ENCODE measurements at regions not wholly inside any gene's neighbourhood (a gene's known extent, or its start where the extent isn't known, plus 50 kb on each side); places are given as distances from the start of the nearest gene placed in this dataset.

DNA sequence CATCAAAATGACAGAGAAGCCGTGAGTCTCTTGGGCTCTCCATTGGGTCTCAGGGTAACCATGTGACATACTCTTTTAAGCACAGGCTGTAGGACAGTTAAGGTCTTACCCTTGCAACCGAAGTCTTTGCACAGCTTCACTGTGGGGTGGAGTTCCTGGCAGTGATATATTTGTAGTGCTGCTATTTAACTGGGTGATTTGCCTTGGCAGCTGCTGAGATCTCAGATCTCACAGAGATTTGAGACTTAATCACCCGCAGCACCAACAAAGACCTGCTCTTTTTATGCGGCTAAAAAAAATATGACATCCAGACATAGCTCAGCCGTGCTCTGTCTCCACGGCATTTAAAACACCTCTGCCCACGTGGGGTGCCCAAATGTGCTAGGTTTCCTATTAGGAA lies 63.4 kb upstream of the NPTX2 start:
- no peak for TF ChIP-seq MED1 (CRISPR knock-in tag; IDR thresholded peaks at IDR 0.05)
- TF ChIP-seq SRF (IDR thresholded peaks at IDR 0.05; ENCODE audit: low read depth, low read length), result no peak
- TF ChIP-seq ZKSCAN8 (CRISPR knock-in tag; IDR thresholded peaks at IDR 0.05; ENCODE audit: borderline replicate concordance), result no peak
- no peak for TF ChIP-seq HNF1B (CRISPR knock-in tag; IDR thresholded peaks at IDR 0.05)
- TF ChIP-seq, protein P1, sequence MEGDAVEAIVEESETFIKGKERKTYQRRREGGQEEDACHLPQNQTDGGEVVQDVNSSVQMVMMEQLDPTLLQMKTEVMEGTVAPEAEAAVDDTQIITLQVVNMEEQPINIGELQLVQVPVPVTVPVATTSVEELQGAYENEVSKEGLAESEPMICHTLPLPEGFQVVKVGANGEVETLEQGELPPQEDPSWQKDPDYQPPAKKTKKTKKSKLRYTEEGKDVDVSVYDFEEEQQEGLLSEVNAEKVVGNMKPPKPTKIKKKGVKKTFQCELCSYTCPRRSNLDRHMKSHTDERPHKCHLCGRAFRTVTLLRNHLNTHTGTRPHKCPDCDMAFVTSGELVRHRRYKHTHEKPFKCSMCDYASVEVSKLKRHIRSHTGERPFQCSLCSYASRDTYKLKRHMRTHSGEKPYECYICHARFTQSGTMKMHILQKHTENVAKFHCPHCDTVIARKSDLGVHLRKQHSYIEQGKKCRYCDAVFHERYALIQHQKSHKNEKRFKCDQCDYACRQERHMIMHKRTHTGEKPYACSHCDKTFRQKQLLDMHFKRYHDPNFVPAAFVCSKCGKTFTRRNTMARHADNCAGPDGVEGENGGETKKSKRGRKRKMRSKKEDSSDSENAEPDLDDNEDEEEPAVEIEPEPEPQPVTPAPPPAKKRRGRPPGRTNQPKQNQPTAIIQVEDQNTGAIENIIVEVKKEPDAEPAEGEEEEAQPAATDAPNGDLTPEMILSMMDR (CRISPR knock-in tag; IDR thresholded peaks at IDR 0.05), result no peak
- no peak for TF ChIP-seq KDM5A (IDR thresholded peaks at IDR 0.05; ENCODE audit: borderline replicate concordance, low read length)
- no peak for TF ChIP-seq KAT2B (IDR thresholded peaks at IDR 0.05; ENCODE audit: borderline replicate concordance, low read depth, low read length)
- no peak for TF ChIP-seq TARDBP (CRISPR knock-in tag; IDR thresholded peaks at IDR 0.05)
- TF ChIP-seq EP300 (IDR thresholded peaks at IDR 0.05; ENCODE audit: low read depth in 2 of 2, low read length in 2 of 2), result no peak
- TF ChIP-seq EP300 (CRISPR knock-in tag; IDR thresholded peaks at IDR 0.05; ENCODE audit: borderline replicate concordance), result no peak
- TF ChIP-seq ZNF263 (CRISPR knock-in tag; IDR thresholded peaks at IDR 0.05), result no peak
- no peak for TF ChIP-seq ZNF10 (CRISPR knock-in tag; IDR thresholded peaks at IDR 0.05; ENCODE audit: borderline replicate concordance, low read depth)
- TF ChIP-seq SP140L (CRISPR knock-in tag; IDR thresholded peaks at IDR 0.05; ENCODE audit: borderline replicate concordance), result no peak
- no peak for TF ChIP-seq ZNF770 (CRISPR knock-in tag; IDR thresholded peaks at IDR 0.05)

Data from HepG2 (cell line).